ENCODE measurements at regions not wholly inside any gene's neighbourhood (a gene's known extent, or its start where the extent isn't known, plus 50 kb on each side); places are given as distances from the start of the nearest gene placed in this dataset.
"Not testable (repeated sequence)": the region's sequence is repeated elsewhere in the genome, so short reads cannot be mapped to it uniquely, and the experiment has no call there.

GRCh38 chr20:48514577-48514976, 313.2 kb downstream of the PREX1 start:
- BruUV-seq (replicated peaks); H3K79me2 ChIP-seq (ENCODE audit: control insufficient read depth, insufficient read depth, low read length); H3K36me3 ChIP-seq (ENCODE audit: control insufficient read depth in 2 of 2, insufficient read depth in 2 of 2, low read length in 1 of 2); RAD21 ChIA-PET (ENCODE audit: unreplicated experiment); H3K4me3 ChIP-seq; DNase-seq (ENCODE audit: low read depth, low spot score); H2AFZ ChIP-seq (ENCODE audit: control insufficient read depth, low read depth, low read length); ATAC-seq; H3K4me2 ChIP-seq (ENCODE audit: control insufficient read depth, insufficient read depth); H3K9me3 ChIP-seq (replicated peaks; ENCODE audit: control insufficient read depth, insufficient read depth, low read length); H3K27me3 ChIP-seq (replicated peaks in 1 of 2; ENCODE audit: control insufficient read depth in 2 of 2, insufficient read depth in 2 of 2, low read length in 1 of 2); SMC1A ChIA-PET (ENCODE audit: uncharacterized antibody, unreplicated experiment); H3K4me1 ChIP-seq (ENCODE audit: control insufficient read depth, insufficient read depth, low read length); H4K20me1 ChIP-seq (ENCODE audit: control insufficient read depth, insufficient read depth); H3K27ac ChIP-seq (ENCODE audit: control insufficient read depth, insufficient read depth); intact Hi-C loops (cut with micrococcal nuclease; ENCODE audit: unreplicated experiment); H3K9ac ChIP-seq (ENCODE audit: control insufficient read depth, insufficient read depth, low read length); FAIRE-seq; in situ Hi-C loops (cut with MboI); POLR2A ChIA-PET; CTCF ChIA-PET: not testable (repeated sequence)
- 23% methylated on average over 7 of the region's 12 CpGs for whole genome bisulfite sequencing (ENCODE audit: insufficient coverage, insufficient replicate concordance, low lambda C conversion rate, missing lambda C conversion rate)

- H3K9me3 ChIP-seq (replicated peaks; ENCODE audit: control insufficient read depth, insufficient read depth, low read length); H2AFZ ChIP-seq (ENCODE audit: control insufficient read depth, low read depth, low read length); intact Hi-C loops (cut with micrococcal nuclease; ENCODE audit: unreplicated experiment); CTCF ChIA-PET; DNase-seq (ENCODE audit: low read depth, low spot score); H3K4me3 ChIP-seq; ATAC-seq; H3K27ac ChIP-seq (ENCODE audit: control insufficient read depth, insufficient read depth); RAD21 ChIA-PET (ENCODE audit: unreplicated experiment); H3K9ac ChIP-seq (ENCODE audit: control insufficient read depth, insufficient read depth, low read length); SMC1A ChIA-PET (ENCODE audit: uncharacterized antibody, unreplicated experiment); POLR2A ChIA-PET; H3K4me1 ChIP-seq (ENCODE audit: control insufficient read depth, insufficient read depth, low read length); H3K4me2 ChIP-seq (ENCODE audit: control insufficient read depth, insufficient read depth); H4K20me1 ChIP-seq (ENCODE audit: control insufficient read depth, insufficient read depth); BruUV-seq (replicated peaks); FAIRE-seq; in situ Hi-C loops (cut with MboI); H3K36me3 ChIP-seq (ENCODE audit: control insufficient read depth in 2 of 2, insufficient read depth in 2 of 2, low read length in 1 of 2); H3K79me2 ChIP-seq (ENCODE audit: control insufficient read depth, insufficient read depth, low read length); H3K27me3 ChIP-seq (replicated peaks in 1 of 2; ENCODE audit: control insufficient read depth in 2 of 2, insufficient read depth in 2 of 2, low read length in 1 of 2): not testable (repeated sequence)
- WGBS (ENCODE audit: insufficient coverage, insufficient replicate concordance, low lambda C conversion rate, missing lambda C conversion rate): 26% methylated on average over 14 of the region's 16 CpGs
Measured at GRCh38 chr20:48512539-48512938, 315.3 kb downstream of the PREX1 start.

GRCh38 chr20:48505066-48505465, 322.7 kb downstream of the PREX1 start:
- H3K79me2 ChIP-seq (ENCODE audit: control insufficient read depth, insufficient read depth, low read length); H3K4me3 ChIP-seq; H3K36me3 ChIP-seq (ENCODE audit: control insufficient read depth in 2 of 2, insufficient read depth in 2 of 2, low read length in 1 of 2); H3K9ac ChIP-seq (ENCODE audit: control insufficient read depth, insufficient read depth, low read length); H3K27ac ChIP-seq (ENCODE audit: control insufficient read depth, insufficient read depth); DNase-seq (ENCODE audit: low read depth, low spot score); H3K27me3 ChIP-seq (replicated peaks in 1 of 2; ENCODE audit: control insufficient read depth in 2 of 2, insufficient read depth in 2 of 2, low read length in 1 of 2); H2AFZ ChIP-seq (ENCODE audit: control insufficient read depth, low read depth, low read length); SMC1A ChIA-PET (ENCODE audit: uncharacterized antibody, unreplicated experiment); intact Hi-C loops (cut with micrococcal nuclease; ENCODE audit: unreplicated experiment); in situ Hi-C loops (cut with MboI); RAD21 ChIA-PET (ENCODE audit: unreplicated experiment); BruUV-seq (replicated peaks); H3K4me1 ChIP-seq (ENCODE audit: control insufficient read depth, insufficient read depth, low read length); CTCF ChIA-PET; ATAC-seq; H3K9me3 ChIP-seq (replicated peaks; ENCODE audit: control insufficient read depth, insufficient read depth, low read length); H3K4me2 ChIP-seq (ENCODE audit: control insufficient read depth, insufficient read depth); H4K20me1 ChIP-seq (ENCODE audit: control insufficient read depth, insufficient read depth); FAIRE-seq; POLR2A ChIA-PET: not testable (repeated sequence)
- 27% methylated on average over 12 of the region's 12 CpGs for WGBS (ENCODE audit: insufficient coverage, insufficient replicate concordance, low lambda C conversion rate, missing lambda C conversion rate)
